HepG2 (cell line): ENCODE measurements at regions not wholly inside any gene's neighbourhood (a gene's known extent, or its start where the extent isn't known, plus 50 kb on each side); places are given as distances from the start of the nearest gene placed in this dataset.

ENCODE experiments used
- ATAC-seq: fragments of 200-7000 bp; cut with Tn5 transposase; 3 replicates; pipeline ENCODE4 v1.9.1; 2020; ENCODE audit warnings: mild to moderate bottlenecking, moderate library complexity
- BruUV-seq: library from RNA; stranded (reverse); fragments of 400-500 nt; replicated peaks from 2 replicates; lab custom pipeline; 2021; lab: Mats Ljungman, UMichigan
- CTCF ChIA-PET: fragments of 300-600 bp; formaldehyde crosslinking; extraction: SDS; loops from one replicate; lab custom pipeline; 2021; ENCODE audit warnings: low total read pairs, inconsistent platforms, low intra/inter-chr PET ratio; lab: Yijun Ruan, JAX
- POLR2A ChIA-PET: fragments of 350-600 bp; sonication (Branson Sonifier 250); formaldehyde crosslinking; loops from one replicate; lab custom pipeline; 2020; ENCODE audit warnings: antibody characterized with exemption, inconsistent platforms; lab: Yijun Ruan, JAX
- DNase-seq: peaks from one replicate; pipeline ENCODE4 v3.0.0-alpha.2; 2015; ENCODE audit warnings: low spot score
- FAIRE-seq: peaks from 3 replicates; lab custom pipeline; 2011; peaks lifted over from hg19 to GRCh38; lab: Jason Lieb, UNC
- H2AFZ ChIP-seq: one replicate; pipeline ENCODE4 v1.6.1; 2011; ENCODE audit warnings: low read length, inconsistent platforms
- H3K27ac ChIP-seq: fragments of 300-600 bp; 3 replicates; pipeline ENCODE4 v1.8.0; 2011; ENCODE audit warnings: mixed run types, mild to moderate bottlenecking, mixed read lengths, low read length, inconsistent platforms; ENCODE audit not compliant: insufficient read depth; ENCODE audit errors: extremely low read length
- H3K27me3 ChIP-seq, 2 experiments: fragments of 200-600 bp in 1 of 2; 2 replicates in 1 of 2; 3 replicates in 1 of 2; pipeline versions ENCODE4 v1.6.0 to v1.8.0; 2011; ENCODE audit warnings: low read length in 2 of 2, mild to moderate bottlenecking in 2 of 2, moderate library complexity in 2 of 2, inconsistent platforms in 1 of 2; ENCODE audit not compliant: insufficient read depth in 2 of 2, control insufficient read depth in 1 of 2
- H3K36me3 ChIP-seq, 2 experiments: fragments of 200-600 bp in 1 of 2; replicated peaks in 1 of 2; 2 replicates in 1 of 2; 3 replicates in 1 of 2; pipeline versions ENCODE4 v1.5.1 to v1.8.0; 2011; ENCODE audit warnings: low read length in 2 of 2, inconsistent platforms in 1 of 2; ENCODE audit not compliant: insufficient read depth in 2 of 2, control insufficient read depth in 1 of 2
- H3K4me1 ChIP-seq: 2 replicates; pipeline ENCODE4 v1.5.1; 2012; ENCODE audit warnings: low read length, inconsistent platforms; ENCODE audit not compliant: insufficient read depth
- H3K4me2 ChIP-seq: 2 replicates; pipeline ENCODE4 v1.6.0; 2011; ENCODE audit warnings: low read depth, low read length, inconsistent platforms
- H3K4me3 ChIP-seq, 3 experiments: fragments of 200-600 bp in 1 of 3; sonication (generic), shearing (Covaris generic) in 1 of 3; replicated peaks in 1 of 3; 2 replicates each; pipeline ENCODE4 v1.5.1; 2011 to 2016; ENCODE audit warnings: low read length in 3 of 3, inconsistent platforms in 2 of 3, low read depth in 2 of 3, mild to moderate bottlenecking in 2 of 3, control low read depth in 1 of 3, mixed read lengths in 1 of 3; ENCODE audit not compliant: insufficient read depth in 1 of 3
- H3K79me2 ChIP-seq: one replicate; pipeline ENCODE4 v1.6.1; 2011; ENCODE audit warnings: low read length, inconsistent platforms; ENCODE audit not compliant: insufficient read depth
- H3K9ac ChIP-seq: 2 replicates; pipeline ENCODE4 v1.6.0; 2011; ENCODE audit warnings: mild to moderate bottlenecking, low read depth, low read length, inconsistent platforms; ENCODE audit not compliant: insufficient read depth
- H3K9me3 ChIP-seq: 2 replicates; pipeline ENCODE4 v1.5.1; 2012; ENCODE audit warnings: mild to moderate bottlenecking, low read length
- H4K20me1 ChIP-seq: 2 replicates; pipeline ENCODE4 v1.6.0; 2011; ENCODE audit warnings: inconsistent platforms, mild to moderate bottlenecking, low read length, moderate library complexity; ENCODE audit not compliant: insufficient read depth
- BRCA1 ChIP-seq: sonication (generic); formaldehyde crosslinking; IDR thresholded peaks from 2 replicates; pipeline ENCODE4 v1.4.0; 2020; ENCODE audit warnings: missing genetic modification reagents
- DNMT1 ChIP-seq: sonication (generic); formaldehyde crosslinking; IDR thresholded peaks from 2 replicates; pipeline ENCODE4 v1.5.1; 2020; ENCODE audit warnings: mild to moderate bottlenecking, missing genetic modification reagents
- MED8 ChIP-seq: sonication (generic); formaldehyde crosslinking; IDR thresholded peaks from 2 replicates; pipeline ENCODE4 v1.8.1; 2023; ENCODE audit warnings: mild to moderate bottlenecking, missing genetic modification reagents; ENCODE audit not compliant: insufficient replicate concordance
- MEIS2 ChIP-seq: sonication (generic); formaldehyde crosslinking; IDR thresholded peaks from 2 replicates; pipeline ENCODE4 v1.9.0; 2021; ENCODE audit warnings: mild to moderate bottlenecking, missing genetic modification reagents
- MTF2 ChIP-seq: sonication (generic); formaldehyde crosslinking; IDR thresholded peaks from 2 replicates; pipeline ENCODE4 v1.5.0; 2020; ENCODE audit warnings: missing genetic modification reagents, borderline replicate concordance
- POGZ ChIP-seq: sonication (generic); formaldehyde crosslinking; IDR thresholded peaks from 2 replicates; pipeline ENCODE4 v1.4.0; 2020; ENCODE audit warnings: mild to moderate bottlenecking, missing genetic modification reagents
- SCMH1 ChIP-seq: sonication (generic); formaldehyde crosslinking; IDR thresholded peaks from 2 replicates; pipeline ENCODE4 v1.9.0; 2021; ENCODE audit warnings: missing genetic modification reagents, mild to moderate bottlenecking, borderline replicate concordance
- WIZ ChIP-seq: sonication (generic); formaldehyde crosslinking; IDR thresholded peaks from 2 replicates; pipeline ENCODE4 v1.5.1; 2020; ENCODE audit warnings: mild to moderate bottlenecking, missing genetic modification reagents
- ZNF230 ChIP-seq: sonication (generic); formaldehyde crosslinking; IDR thresholded peaks from 2 replicates; pipeline ENCODE4 v1.4.0; 2020; ENCODE audit warnings: mild to moderate bottlenecking, missing genetic modification reagents
- ZNF280B ChIP-seq: sonication (generic); formaldehyde crosslinking; IDR thresholded peaks from 2 replicates; pipeline ENCODE4 v1.5.0; 2020; ENCODE audit warnings: missing genetic modification reagents, mild to moderate bottlenecking, borderline replicate concordance
- ZNF468 ChIP-seq: sonication (generic); formaldehyde crosslinking; IDR thresholded peaks from 2 replicates; pipeline ENCODE4 v1.8.0; 2022; ENCODE audit warnings: mild to moderate bottlenecking, moderate library complexity, missing genetic modification reagents
- ZNF564 ChIP-seq: sonication (generic); formaldehyde crosslinking; IDR thresholded peaks from 2 replicates; pipeline ENCODE4 v1.8.1; 2023; ENCODE audit warnings: mild to moderate bottlenecking, missing genetic modification reagents
- WGBS: methylation state at CpG from one replicate; pipeline ENCODE4 v1.1.6; 2017; ENCODE audit warnings: low lambda C conversion rate; 5-methylcytosine and 5-hydroxymethylcytosine counted together
- in situ Hi-C: cut with HindIII; loops from 2 replicates; pipeline ENCODE4 v1.10.0; 2017; ENCODE audit warnings: low pct_unique_long_range_greater_than_20kb; ENCODE audit not compliant: extremely low pct_ligation_motif_present
- intact Hi-C: fragments of 100-400 bp; cut with micrococcal nuclease; formaldehyde crosslinking; loops from one replicate; pipeline ENCODE4 v1.10.0; 2022; ENCODE audit not compliant: unreplicated experiment
- TF ChIP-seq, protein P1 (sequence below): sonication (generic); formaldehyde crosslinking; IDR thresholded peaks from 2 replicates; pipeline ENCODE4 v1.5.0; 2020; ENCODE audit warnings: mild to moderate bottlenecking, missing genetic modification reagents
- TF ChIP-seq, protein P2 (sequence below): sonication (generic); formaldehyde crosslinking; IDR thresholded peaks from 2 replicates; pipeline ENCODE4 v1.8.0; 2022; ENCODE audit warnings: missing genetic modification reagents, mild to moderate bottlenecking, moderate library complexity, borderline replicate concordance
- TF ChIP-seq, protein P3 (sequence below): IDR thresholded peaks from 2 replicates; pipeline ENCODE4 v1.4.0; 2020; ENCODE audit warnings: mild to moderate bottlenecking, missing genetic modification reagents

DNA sequence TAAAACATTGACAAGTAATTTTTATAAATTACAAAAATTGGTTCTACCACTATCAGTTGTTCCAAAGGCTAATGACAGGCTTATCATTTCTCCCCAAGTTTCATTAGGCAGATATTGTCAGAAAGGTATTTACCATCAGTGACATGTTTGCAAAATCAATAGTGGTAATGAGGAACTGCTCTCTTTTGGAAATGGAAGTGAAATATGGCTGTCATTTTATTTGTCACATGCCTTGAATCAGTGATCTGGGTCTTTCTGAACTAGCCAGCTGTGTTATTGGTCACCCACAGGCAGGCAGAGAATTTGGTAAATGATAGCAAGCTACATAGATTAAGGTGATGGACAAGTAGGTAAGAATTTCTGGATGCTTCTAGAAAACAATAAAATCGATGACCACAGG lies 268.0 kb upstream of the ARHGEF26 start:
- 0% methylated on average over 1 of the region's 1 CpG for WGBS
- no peaks in the 10 kb centered on the region for H3K9me3 ChIP-seq
- in situ Hi-C loops (no loop called here), intact Hi-C loops (no loop called here)
- H2AFZ ChIP-seq: no peak overlapping the region
- POLR2A ChIA-PET: no interaction called here
- H3K4me1 ChIP-seq: no peaks in the 10 kb centered on the region
- ATAC-seq (no peak), FAIRE-seq (no peak), DNase-seq (no peak)
- no peaks in the 10 kb centered on the region for H3K36me3 ChIP-seq
- BruUV-seq: no TSS peak
- no peak overlapping the region for H3K9ac ChIP-seq
- CTCF ChIA-PET: no interaction called here
- no peaks in the 10 kb centered on the region for H4K20me1 ChIP-seq
- no peak overlapping the region for H3K27ac ChIP-seq
- no peak overlapping the region for H3K4me2 ChIP-seq
- no peaks in the 10 kb centered on the region for H3K27me3 ChIP-seq
- no peaks in the 10 kb centered on the region for H3K79me2 ChIP-seq
- no peak overlapping the region for H3K4me3 ChIP-seq
- no peak for TF ChIP-seq WIZ
- no peak for TF ChIP-seq POGZ (CRISPR knock-in tag)
- no peak for TF ChIP-seq ZNF280B (CRISPR knock-in tag)
- TF ChIP-seq, protein P1, sequence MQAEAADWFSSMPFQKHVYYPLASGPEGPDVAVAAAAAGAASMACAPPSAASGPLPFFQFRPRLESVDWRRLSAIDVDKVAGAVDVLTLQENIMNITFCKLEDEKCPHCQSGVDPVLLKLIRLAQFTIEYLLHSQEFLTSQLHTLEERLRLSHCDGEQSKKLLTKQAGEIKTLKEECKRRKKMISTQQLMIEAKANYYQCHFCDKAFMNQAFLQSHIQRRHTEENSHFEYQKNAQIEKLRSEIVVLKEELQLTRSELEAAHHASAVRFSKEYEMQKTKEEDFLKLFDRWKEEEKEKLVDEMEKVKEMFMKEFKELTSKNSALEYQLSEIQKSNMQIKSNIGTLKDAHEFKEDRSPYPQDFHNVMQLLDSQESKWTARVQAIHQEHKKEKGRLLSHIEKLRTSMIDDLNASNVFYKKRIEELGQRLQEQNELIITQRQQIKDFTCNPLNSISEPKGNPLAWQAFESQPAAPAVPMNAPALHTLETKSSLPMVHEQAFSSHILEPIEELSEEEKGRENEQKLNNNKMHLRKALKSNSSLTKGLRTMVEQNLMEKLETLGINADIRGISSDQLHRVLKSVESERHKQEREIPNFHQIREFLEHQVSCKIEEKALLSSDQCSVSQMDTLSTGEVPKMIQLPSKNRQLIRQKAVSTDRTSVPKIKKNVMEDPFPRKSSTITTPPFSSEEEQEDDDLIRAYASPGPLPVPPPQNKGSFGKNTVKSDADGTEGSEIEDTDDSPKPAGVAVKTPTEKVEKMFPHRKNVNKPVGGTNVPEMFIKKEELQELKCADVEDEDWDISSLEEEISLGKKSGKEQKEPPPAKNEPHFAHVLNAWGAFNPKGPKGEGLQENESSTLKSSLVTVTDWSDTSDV (CRISPR knock-in tag): no peak
- no peak for TF ChIP-seq MED8 (CRISPR knock-in tag)
- no peak for TF ChIP-seq SCMH1 (CRISPR knock-in tag)
- TF ChIP-seq, protein P2, sequence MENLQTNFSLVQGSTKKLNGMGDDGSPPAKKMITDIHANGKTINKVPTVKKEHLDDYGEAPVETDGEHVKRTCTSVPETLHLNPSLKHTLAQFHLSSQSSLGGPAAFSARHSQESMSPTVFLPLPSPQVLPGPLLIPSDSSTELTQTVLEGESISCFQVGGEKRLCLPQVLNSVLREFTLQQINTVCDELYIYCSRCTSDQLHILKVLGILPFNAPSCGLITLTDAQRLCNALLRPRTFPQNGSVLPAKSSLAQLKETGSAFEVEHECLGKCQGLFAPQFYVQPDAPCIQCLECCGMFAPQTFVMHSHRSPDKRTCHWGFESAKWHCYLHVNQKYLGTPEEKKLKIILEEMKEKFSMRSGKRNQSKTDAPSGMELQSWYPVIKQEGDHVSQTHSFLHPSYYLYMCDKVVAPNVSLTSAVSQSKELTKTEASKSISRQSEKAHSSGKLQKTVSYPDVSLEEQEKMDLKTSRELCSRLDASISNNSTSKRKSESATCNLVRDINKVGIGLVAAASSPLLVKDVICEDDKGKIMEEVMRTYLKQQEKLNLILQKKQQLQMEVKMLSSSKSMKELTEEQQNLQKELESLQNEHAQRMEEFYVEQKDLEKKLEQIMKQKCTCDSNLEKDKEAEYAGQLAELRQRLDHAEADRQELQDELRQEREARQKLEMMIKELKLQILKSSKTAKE: no peak
- TF ChIP-seq BRCA1 (CRISPR knock-in tag): no peak
- TF ChIP-seq, protein P3, sequence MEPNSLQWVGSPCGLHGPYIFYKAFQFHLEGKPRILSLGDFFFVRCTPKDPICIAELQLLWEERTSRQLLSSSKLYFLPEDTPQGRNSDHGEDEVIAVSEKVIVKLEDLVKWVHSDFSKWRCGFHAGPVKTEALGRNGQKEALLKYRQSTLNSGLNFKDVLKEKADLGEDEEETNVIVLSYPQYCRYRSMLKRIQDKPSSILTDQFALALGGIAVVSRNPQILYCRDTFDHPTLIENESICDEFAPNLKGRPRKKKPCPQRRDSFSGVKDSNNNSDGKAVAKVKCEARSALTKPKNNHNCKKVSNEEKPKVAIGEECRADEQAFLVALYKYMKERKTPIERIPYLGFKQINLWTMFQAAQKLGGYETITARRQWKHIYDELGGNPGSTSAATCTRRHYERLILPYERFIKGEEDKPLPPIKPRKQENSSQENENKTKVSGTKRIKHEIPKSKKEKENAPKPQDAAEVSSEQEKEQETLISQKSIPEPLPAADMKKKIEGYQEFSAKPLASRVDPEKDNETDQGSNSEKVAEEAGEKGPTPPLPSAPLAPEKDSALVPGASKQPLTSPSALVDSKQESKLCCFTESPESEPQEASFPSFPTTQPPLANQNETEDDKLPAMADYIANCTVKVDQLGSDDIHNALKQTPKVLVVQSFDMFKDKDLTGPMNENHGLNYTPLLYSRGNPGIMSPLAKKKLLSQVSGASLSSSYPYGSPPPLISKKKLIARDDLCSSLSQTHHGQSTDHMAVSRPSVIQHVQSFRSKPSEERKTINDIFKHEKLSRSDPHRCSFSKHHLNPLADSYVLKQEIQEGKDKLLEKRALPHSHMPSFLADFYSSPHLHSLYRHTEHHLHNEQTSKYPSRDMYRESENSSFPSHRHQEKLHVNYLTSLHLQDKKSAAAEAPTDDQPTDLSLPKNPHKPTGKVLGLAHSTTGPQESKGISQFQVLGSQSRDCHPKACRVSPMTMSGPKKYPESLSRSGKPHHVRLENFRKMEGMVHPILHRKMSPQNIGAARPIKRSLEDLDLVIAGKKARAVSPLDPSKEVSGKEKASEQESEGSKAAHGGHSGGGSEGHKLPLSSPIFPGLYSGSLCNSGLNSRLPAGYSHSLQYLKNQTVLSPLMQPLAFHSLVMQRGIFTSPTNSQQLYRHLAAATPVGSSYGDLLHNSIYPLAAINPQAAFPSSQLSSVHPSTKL (CRISPR knock-in tag): no peak
- TF ChIP-seq ZNF230 (CRISPR knock-in tag): no peak
- no peak for TF ChIP-seq ZNF564 (CRISPR knock-in tag)
- no peak for TF ChIP-seq MEIS2 (CRISPR knock-in tag)
- TF ChIP-seq ZNF468 (CRISPR knock-in tag): no peak
- no peak for TF ChIP-seq MTF2
- TF ChIP-seq DNMT1: no peak
